Endothelial cell of umbilical vein (primary cell): ENCODE measurements at regions not wholly inside any gene's neighbourhood (a gene's known extent, or its start where the extent isn't known, plus 50 kb on each side); places are given as distances from the start of the nearest gene placed in this dataset.

Experiments
- BruUV-seq: library from RNA; stranded (reverse); fragments of 400-500 nt; replicated peaks from 2 replicates; lab custom pipeline; 2021; lab: Mats Ljungman, UMichigan
- CTCF ChIA-PET: fragments of 300-600, 350-600 bp; sonication (Branson Sonifier 250); formaldehyde crosslinking; loops from one replicate; lab custom pipeline; 2021; ENCODE audit warnings: antibody characterized with exemption, inconsistent platforms; lab: Charles Lee
- POLR2A ChIA-PET: fragments of 300-600, 350-600 bp; sonication (Branson Sonifier 250); formaldehyde crosslinking; loops from one replicate; lab custom pipeline; 2021; ENCODE audit warnings: antibody characterized with exemption, inconsistent platforms; lab: Charles Lee
- DNase-seq: peaks from one replicate; pipeline ENCODE4 v3.0.0-alpha.2; 2011; ENCODE audit warnings: low read depth, low spot score
- FAIRE-seq: peaks from 2 replicates; lab custom pipeline; 2011; peaks lifted over from hg19 to GRCh38; lab: Jason Lieb, UNC
- H2AFZ ChIP-seq: 2 replicates; pipeline ENCODE4 v1.6.0; 2012; ENCODE audit warnings: low read depth, low read length, control low read depth, inconsistent platforms
- H3K27ac ChIP-seq: 2 replicates; pipeline ENCODE4 v1.5.1; 2011; ENCODE audit warnings: low read depth, mild to moderate bottlenecking, control low read depth, low read length, moderate library complexity; ENCODE audit not compliant: insufficient read depth
- H3K27me3 ChIP-seq, 2 experiments: 2 replicates each; pipeline versions ENCODE4 v1.6.0 to v1.6.1; 2011; ENCODE audit warnings: low read length in 2 of 2, mixed read lengths in 1 of 2; ENCODE audit not compliant: control insufficient read depth in 2 of 2, insufficient read depth in 2 of 2
- H3K36me3 ChIP-seq, 2 experiments: 2 replicates in 1 of 2; 3 replicates in 1 of 2; pipeline ENCODE4 v1.5.1; 2011; ENCODE audit warnings: low read length in 2 of 2, mild to moderate bottlenecking in 1 of 2, moderate library complexity in 1 of 2; ENCODE audit not compliant: control insufficient read depth in 2 of 2, insufficient read depth in 2 of 2; ENCODE audit errors: extremely low read depth in 1 of 2
- H3K4me1 ChIP-seq: 3 replicates; pipeline ENCODE4 v1.5.1; 2011; ENCODE audit warnings: mild to moderate bottlenecking, low read length; ENCODE audit not compliant: control insufficient read depth, insufficient read depth; ENCODE audit errors: extremely low read depth
- H3K4me2 ChIP-seq: 2 replicates; pipeline ENCODE4 v1.6.1; 2011; ENCODE audit warnings: low read length, control low read depth, mixed read lengths; ENCODE audit not compliant: insufficient read depth
- H3K4me3 ChIP-seq, 3 experiments: fragments of 200-600 bp in 1 of 3; sonication (generic), shearing (Covaris generic) in 1 of 3; replicated peaks in 1 of 3; 2 replicates each; pipeline ENCODE4 v1.5.1; 2011 to 2016; ENCODE audit warnings: control low read depth in 3 of 3, low read length in 3 of 3, mild to moderate bottlenecking in 2 of 3, inconsistent platforms in 1 of 3, low read depth in 1 of 3, moderate library complexity in 1 of 3; ENCODE audit not compliant: insufficient read depth in 1 of 3
- H3K79me2 ChIP-seq: 2 replicates; pipeline ENCODE4 v1.6.0; 2012; ENCODE audit warnings: low read length, inconsistent platforms; ENCODE audit not compliant: control insufficient read depth, insufficient read depth
- H3K9ac ChIP-seq: replicated peaks from 2 replicates; pipeline ENCODE3; 2011; ENCODE audit warnings: low read length, control low read depth; ENCODE audit not compliant: insufficient read depth; ENCODE audit errors: extremely low read depth
- H3K9me1 ChIP-seq: replicated peaks from 3 replicates; pipeline ENCODE4 v1.6.0; 2011; ENCODE audit warnings: mild to moderate bottlenecking, low read length; ENCODE audit not compliant: control insufficient read depth, insufficient read depth; ENCODE audit errors: extremely low read depth
- H3K9me3 ChIP-seq: replicated peaks from 2 replicates; pipeline ENCODE4 v1.5.1; 2012; ENCODE audit warnings: low read length, inconsistent platforms; ENCODE audit not compliant: control insufficient read depth, insufficient read depth
- H4K20me1 ChIP-seq: replicated peaks from 2 replicates; pipeline ENCODE3; 2011; ENCODE audit warnings: mild to moderate bottlenecking, low read length; ENCODE audit not compliant: control insufficient read depth, insufficient read depth; ENCODE audit errors: extremely low read depth
- CTCF ChIP-seq, 2 donors: IDR thresholded peaks; 1 replicate in 1 of 2; 2 replicates in 1 of 2; pipeline ENCODE4 v1.5.1; 2011; ENCODE audit warnings: low read length in 2 of 2, mild to moderate bottlenecking in 2 of 2, moderate library complexity in 2 of 2, control low read depth in 1 of 2, inconsistent platforms in 1 of 2, low read depth in 1 of 2; ENCODE audit not compliant: insufficient read depth in 1 of 2; ENCODE audit errors: extremely low read depth in 1 of 2
- EZH2 ChIP-seq: IDR thresholded peaks from 2 replicates; pipeline ENCODE4 v1.6.1; 2012; ENCODE audit warnings: borderline replicate concordance, low read depth, mild to moderate bottlenecking, moderate library complexity, low read length, inconsistent platforms; ENCODE audit not compliant: severe bottlenecking
- FOS ChIP-seq: IDR thresholded peaks from 2 replicates; pipeline ENCODE4 v1.6.1; 2011; ENCODE audit warnings: mild to moderate bottlenecking, low read length, moderate library complexity, borderline replicate concordance; ENCODE audit not compliant: insufficient read depth
- GATA2 ChIP-seq: IDR thresholded peaks from 2 replicates; pipeline ENCODE4 v1.7.0; 2011; ENCODE audit warnings: low read depth, mild to moderate bottlenecking, moderate library complexity, mixed read lengths, low read length; ENCODE audit not compliant: insufficient read length, insufficient read depth
- JUN ChIP-seq: IDR thresholded peaks from 2 replicates; pipeline ENCODE4 v1.6.1; 2011; ENCODE audit warnings: borderline replicate concordance, low read depth; ENCODE audit not compliant: insufficient read length, insufficient read depth
- MAX ChIP-seq: IDR thresholded peaks from 2 replicates; pipeline ENCODE4 v1.6.1; 2011; ENCODE audit not compliant: insufficient read depth, insufficient read length
- MYC ChIP-seq: IDR thresholded peaks from one replicate; pipeline ENCODE4 v1.6.1; 2011; ENCODE audit warnings: mild to moderate bottlenecking, low read depth, low read length
- POLR2A ChIP-seq: IDR thresholded peaks from 2 replicates; pipeline ENCODE4 v1.6.1; 2012; ENCODE audit warnings: low read depth, mild to moderate bottlenecking, control low read depth, low read length
- POLR2AphosphoS5 ChIP-seq: IDR thresholded peaks from 2 replicates; pipeline ENCODE4 v1.6.1; 2012; ENCODE audit warnings: low read depth, mild to moderate bottlenecking, control low read depth, low read length, moderate library complexity; ENCODE audit not compliant: insufficient read depth
- dilution Hi-C: fragments of 300-500 bp; cut with MboI; formaldehyde crosslinking; loops from one replicate; pipeline ENCODE4 v1.15.0; 2019; ENCODE audit warnings: low sequenced_read_pairs; ENCODE audit not compliant: extremely low pct_ligation_motif_present
- intact Hi-C: fragments of 100-400 bp; cut with micrococcal nuclease; formaldehyde crosslinking; loops from one replicate; pipeline ENCODE4 v1.10.0; 2022

- Histone ChIP-seq H4K20me1 (no peaks in the 10 kb centered on the region), H3K4me3 (no peak overlapping the region), H3K4me2 (no peak overlapping the region), H3K27me3 (no peaks in the 10 kb centered on the region), H3K27ac (no peak overlapping the region), H3K79me2 (no peaks in the 10 kb centered on the region), H3K9me3 (no peaks in the 10 kb centered on the region), H3K9ac (no peak overlapping the region), H3K36me3 (no peaks in the 10 kb centered on the region), H3K4me1 (no peaks in the 10 kb centered on the region), H3K9me1 (no peaks in the 10 kb centered on the region), H2AFZ (no peak overlapping the region)
- ChIA-PET CTCF (no interaction called here), POLR2A (no interaction called here)
- intact Hi-C loops = loop anchor here (10.0 kb wide), 1 partner anchor 412 kb away; no protein-coding TSS in a partner anchor
- no peak for DNase-seq
- FAIRE-seq = no peak
- TF ChIP-seq MAX (no peak), CTCF (IDR thresholded peaks at IDR 0.05; ENCODE audit: extremely low read depth in 1 of 2, insufficient read depth in 1 of 2, low read depth in 1 of 2, low read length in 2 of 2) (no peak), EZH2 (no peak), MYC (no peak), POLR2A (no peak), POLR2AphosphoS5 (no peak), FOS (no peak), GATA2 (no peak), JUN (no peak)
- no TSS peak for BruUV-seq
- dilution Hi-C loops = no loop called here
Measured at GRCh38 chr16:66036793-66037715, 329.4 kb upstream of the CDH5 start.
